ENCODE measurements at regions not wholly inside any gene's neighbourhood (a gene's known extent, or its start where the extent isn't known, plus 50 kb on each side); places are given as distances from the start of the nearest gene placed in this dataset.

- no peak for DNase-seq (ENCODE audit: low read depth in 3 of 3)
Observed at GRCh38 chr13:79781829-79782540, 301.0 kb downstream of the NDFIP2 start.

GRCh38 chr13:79780240-79780639, 299.3 kb downstream of the NDFIP2 start:
- DNase-seq (ENCODE audit: low read depth in 3 of 3): no peak

GRCh38 chr13:79779761-79780160, 298.8 kb downstream of the NDFIP2 start:
- no peak for DNase-seq (ENCODE audit: low read depth in 3 of 3)

- no peak for DNase-seq (ENCODE audit: low read depth in 3 of 3)
Observed at GRCh38 chr13:79778741-79779460, 297.9 kb downstream of the NDFIP2 start.

GRCh38 chr13:79777504-79777903, 296.5 kb downstream of the NDFIP2 start:
- DNase-seq (ENCODE audit: low read depth in 3 of 3): no peak

GRCh38 chr13:79776531-79777295, 295.8 kb downstream of the NDFIP2 start:
- DNase-seq (ENCODE audit: low read depth in 3 of 3): no peak

- no peak for DNase-seq (ENCODE audit: low read depth in 3 of 3)
Observed at GRCh38 chr13:79775830-79776229, 294.9 kb downstream of the NDFIP2 start.

- DNase-seq (ENCODE audit: low read depth in 3 of 3): no peak
Observed at GRCh38 chr13:79772811-79773210, 291.9 kb downstream of the NDFIP2 start.

GRCh38 chr13:79771493-79771892, 290.5 kb downstream of the NDFIP2 start:
- no peak for DNase-seq (ENCODE audit: low read depth in 3 of 3)

- DNase-seq (ENCODE audit: low read depth in 3 of 3): no peak
Observed at GRCh38 chr13:79770056-79770455, 289.1 kb downstream of the NDFIP2 start.

GRCh38 chr13:79767126-79767525, 286.2 kb downstream of the NDFIP2 start:
- no peak for DNase-seq (ENCODE audit: low read depth in 3 of 3)

- DNase-seq (ENCODE audit: low read depth in 3 of 3): no peak
Observed at GRCh38 chr13:79765331-79765730, 284.4 kb downstream of the NDFIP2 start.

- no peak for DNase-seq (ENCODE audit: low read depth in 3 of 3)
Observed at GRCh38 chr13:79749984-79750551, 269.1 kb downstream of the NDFIP2 start.

GRCh38 chr13:79749566-79749965, 268.6 kb downstream of the NDFIP2 start:
- DNase-seq (ENCODE audit: low read depth in 3 of 3): no peak

- DNase-seq (ENCODE audit: low read depth in 3 of 3): no peak
Observed at GRCh38 chr13:79745081-79745480, 264.1 kb downstream of the NDFIP2 start.

- no peak for DNase-seq (ENCODE audit: low read depth in 3 of 3)
Observed at GRCh38 chr13:79742923-79743322, 262.0 kb downstream of the NDFIP2 start.

- DNase-seq (ENCODE audit: low read depth in 3 of 3): no peak
Observed at GRCh38 chr13:79740991-79741390, 260.0 kb downstream of the NDFIP2 start.

- DNase-seq (ENCODE audit: low read depth in 3 of 3): no peak
Observed at GRCh38 chr13:79736356-79736755, 255.4 kb downstream of the NDFIP2 start.

GRCh38 chr13:79735228-79735627, 254.3 kb downstream of the NDFIP2 start:
- DNase-seq (ENCODE audit: low read depth in 3 of 3): no peak

- no peak for DNase-seq (ENCODE audit: low read depth in 3 of 3)
Observed at GRCh38 chr13:79727086-79727485, 246.1 kb downstream of the NDFIP2 start.

GRCh38 chr13:79725841-79726240, 244.9 kb downstream of the NDFIP2 start:
- DNase-seq (ENCODE audit: low read depth in 3 of 3): no peak

Data from stimulated activated CD4-positive, alpha-beta T cell treated with anti-CD3 and anti-CD28 coated beads, TNF-alpha, amount 100 ng/mL, for 24 hours (primary cell).